Activated naive CD8-positive, alpha-beta T cell treated with anti-CD3 and anti-CD28 coated beads for 36 hours (primary cell): ENCODE measurements at regions not wholly inside any gene's neighbourhood (a gene's known extent, or its start where the extent isn't known, plus 50 kb on each side); places are given as distances from the start of the nearest gene placed in this dataset.

Experiments used
- DNase-seq: peaks from one replicate; pipeline ENCODE4 v3.0.0; 2021
- H3K27ac Mint-ChIP-seq: one replicate; pipeline ENCODE4 v1.8.0; 2022; ENCODE audit warnings: mild to moderate bottlenecking, moderate library complexity, mixed read lengths
- H3K27me3 Mint-ChIP-seq: one replicate; pipeline ENCODE4 v1.8.0; 2022; ENCODE audit warnings: mild to moderate bottlenecking, mixed read lengths
- H3K36me3 Mint-ChIP-seq: one replicate; pipeline ENCODE4 v1.8.0; 2021; ENCODE audit warnings: mild to moderate bottlenecking, mixed read lengths
- H3K4me1 Mint-ChIP-seq: one replicate; pipeline ENCODE4 v1.8.0; 2021; ENCODE audit warnings: mixed read lengths
- H3K4me3 Mint-ChIP-seq: one replicate; pipeline ENCODE4 v1.8.0; 2022; ENCODE audit warnings: mild to moderate bottlenecking, moderate library complexity, mixed read lengths
- H3K9me3 Mint-ChIP-seq: one replicate; pipeline ENCODE4 v1.8.0; 2022; ENCODE audit warnings: mixed read lengths

DNA sequence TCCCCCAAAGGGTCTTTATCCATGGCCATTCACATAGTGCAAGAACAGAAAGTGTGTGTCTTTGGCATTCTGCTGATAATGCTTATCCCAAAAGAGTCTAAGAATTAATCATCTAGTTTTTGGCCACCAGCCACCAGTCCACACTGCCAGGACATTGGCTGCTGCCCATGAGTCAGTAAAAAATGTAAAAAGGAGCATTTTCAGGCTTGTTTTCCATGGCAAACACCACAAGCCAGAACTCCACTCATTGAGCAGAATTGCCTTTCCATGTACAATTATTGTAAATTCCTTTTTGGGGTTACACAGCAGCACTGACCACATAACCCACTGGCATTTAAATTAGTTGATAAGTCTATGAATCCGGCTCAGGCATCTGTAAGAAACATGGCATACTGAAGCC, 89.2 kb upstream of the PRDX4 start:
- no peaks in the 10 kb centered on the region for H3K27me3 Mint-ChIP-seq
- H3K4me3 Mint-ChIP-seq: no peak overlapping the region
- no peaks in the 10 kb centered on the region for H3K4me1 Mint-ChIP-seq
- H3K36me3 Mint-ChIP-seq: no peaks in the 10 kb centered on the region
- no peak for DNase-seq
- no peak overlapping the region for H3K27ac Mint-ChIP-seq
- no peaks in the 10 kb centered on the region for H3K9me3 Mint-ChIP-seq

DNA sequence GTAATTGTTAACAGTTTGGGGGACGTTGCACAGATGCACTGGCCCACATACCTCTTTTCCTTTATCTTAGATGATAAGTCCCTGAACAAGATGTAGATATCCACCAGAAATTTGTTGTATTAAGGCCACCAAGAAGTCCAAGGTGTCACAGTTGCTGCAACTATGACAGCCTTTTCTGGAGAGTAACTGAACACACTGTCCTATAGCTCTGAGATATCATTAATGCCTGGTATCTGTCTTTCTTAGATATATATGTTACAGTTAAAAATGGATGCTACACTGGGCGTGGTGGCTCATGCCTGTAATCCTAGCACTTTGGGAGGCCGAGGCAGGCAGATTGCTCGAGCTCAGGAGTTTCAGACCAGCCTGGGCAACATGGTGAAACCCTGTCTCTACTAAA, 77.8 kb upstream of the PRDX4 start:
- no peak for DNase-seq
- Mint-ChIP-seq H3K27ac (no peak overlapping the region), H3K9me3 (no peaks in the 10 kb centered on the region), H3K27me3 (no peaks in the 10 kb centered on the region), H3K4me3 (no peak overlapping the region), H3K4me1 (no peaks in the 10 kb centered on the region), H3K36me3 (no peaks in the 10 kb centered on the region)

DNA sequence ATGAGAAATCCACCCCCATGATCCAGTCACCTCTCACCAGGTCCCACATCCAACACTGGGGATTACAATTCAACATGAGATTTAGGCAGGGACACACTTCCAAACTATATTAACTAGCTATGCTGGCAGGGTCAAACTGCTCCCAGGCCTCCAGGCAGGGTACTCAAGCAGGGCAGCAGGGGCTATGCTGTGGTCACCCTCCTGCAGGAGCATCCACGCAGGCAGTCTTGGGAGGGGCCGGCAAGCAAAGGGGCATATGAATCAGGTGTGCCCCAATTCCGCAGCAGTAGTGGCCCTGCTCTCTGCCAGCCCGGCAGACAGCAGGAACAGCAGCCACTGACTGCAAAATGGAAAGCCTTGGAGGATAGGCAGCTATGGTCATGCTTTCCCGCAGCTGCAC, 74.6 kb upstream of the PRDX4 start:
- Mint-ChIP-seq H3K9me3 (no peaks in the 10 kb centered on the region), H3K27ac (no peak overlapping the region), H3K4me1 (no peaks in the 10 kb centered on the region), H3K4me3 (no peak overlapping the region), H3K27me3 (no peaks in the 10 kb centered on the region), H3K36me3 (no peaks in the 10 kb centered on the region)
- no peak for DNase-seq

DNA sequence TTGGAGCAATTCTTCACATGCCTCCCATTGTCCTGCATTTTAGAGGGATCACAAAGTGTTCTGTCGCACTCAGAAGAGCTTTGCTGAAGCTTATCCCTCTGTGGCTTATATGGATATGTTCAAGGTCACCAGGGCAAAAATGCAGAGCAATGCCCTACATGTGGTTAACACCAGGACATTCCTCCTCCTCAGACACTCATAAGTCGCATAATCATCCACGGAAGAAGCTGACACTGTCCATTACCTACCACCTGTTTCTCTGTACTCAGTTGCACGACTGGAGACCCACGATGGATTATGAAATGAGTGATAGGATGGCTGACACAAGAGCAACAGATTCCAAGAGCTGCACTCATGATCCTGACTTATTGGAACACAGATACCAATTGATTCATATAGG, 68.7 kb upstream of the PRDX4 start:
- H3K9me3 Mint-ChIP-seq: no peaks in the 10 kb centered on the region
- no peaks in the 10 kb centered on the region for H3K36me3 Mint-ChIP-seq
- H3K27me3 Mint-ChIP-seq: no peaks in the 10 kb centered on the region

DNA sequence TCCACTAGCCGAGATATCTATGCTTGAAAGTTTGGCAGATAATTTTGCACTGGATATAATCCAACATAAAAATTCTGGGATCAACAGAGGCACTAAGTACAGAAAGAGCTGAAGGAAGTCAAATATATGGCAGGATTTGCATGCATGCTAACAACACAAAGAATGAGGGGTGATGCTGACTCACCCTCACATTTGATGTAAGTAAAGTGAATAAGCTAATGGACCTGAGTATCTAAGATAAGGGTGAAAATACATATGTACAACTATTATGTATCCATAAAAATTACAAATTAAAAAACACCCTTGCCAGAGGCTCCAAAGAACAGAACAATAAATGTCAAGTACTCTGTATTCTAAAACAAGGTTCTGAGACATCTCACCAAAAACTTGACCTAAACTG, 63.8 kb upstream of the PRDX4 start:
- Mint-ChIP-seq H3K27ac (no peak overlapping the region), H3K4me1 (no peaks in the 10 kb centered on the region), H3K4me3 (no peak overlapping the region), H3K27me3 (peaks cover 5% of the 10 kb centered on the region), H3K9me3 (no peaks in the 10 kb centered on the region), H3K36me3 (no peaks in the 10 kb centered on the region)
- no peak for DNase-seq

More for the DNA sequence above, 68.7 kb upstream of the PRDX4 start:
- Mint-ChIP-seq H3K4me3 (no peak overlapping the region), H3K4me1 (no peaks in the 10 kb centered on the region), H3K27ac (no peak overlapping the region)
- no peak for DNase-seq

DNA sequence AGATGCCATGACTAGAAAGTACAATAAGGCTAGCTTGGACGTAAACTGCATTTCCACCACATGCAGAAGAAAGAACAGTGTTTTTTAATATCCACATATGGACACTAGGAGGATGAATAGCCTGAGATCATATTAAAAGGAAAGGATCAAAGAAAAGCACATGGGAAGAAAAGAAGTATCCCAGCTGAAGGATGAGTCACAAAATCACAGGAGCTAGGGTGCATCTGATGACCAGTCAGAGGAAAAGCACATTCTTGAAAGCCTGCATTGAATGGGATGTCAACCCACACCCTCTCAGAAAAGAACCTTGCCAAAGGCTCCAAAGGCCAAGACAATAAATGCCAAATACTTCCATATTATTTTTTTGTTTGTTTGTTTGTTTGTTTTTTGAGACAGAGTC, 56.8 kb upstream of the PRDX4 start:
- no peaks in the 10 kb centered on the region for H3K9me3 Mint-ChIP-seq
- H3K4me1 Mint-ChIP-seq: no peaks in the 10 kb centered on the region

DNA sequence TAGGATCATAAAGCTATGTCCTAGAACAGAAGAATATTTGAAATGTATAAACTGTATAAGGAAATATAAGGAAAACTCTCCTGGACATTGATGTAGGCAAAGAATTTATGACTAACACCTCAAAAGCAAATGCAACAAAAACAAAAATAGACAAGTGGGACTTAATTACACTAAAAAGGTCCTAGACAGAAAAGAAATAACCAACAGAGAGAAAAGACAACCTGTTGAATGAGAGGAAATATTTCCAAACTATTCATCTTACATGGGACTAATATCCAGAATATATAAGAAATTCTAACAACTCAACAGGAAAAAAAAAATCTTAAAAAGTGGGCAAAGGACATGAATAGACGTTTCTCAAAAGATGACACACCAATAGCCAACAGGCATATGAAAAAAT, 54.4 kb upstream of the PRDX4 start:
- H3K27ac Mint-ChIP-seq: no peak overlapping the region
- no peak overlapping the region for H3K4me3 Mint-ChIP-seq
- no peaks in the 10 kb centered on the region for H3K4me1 Mint-ChIP-seq
- no peak for DNase-seq
- H3K36me3 Mint-ChIP-seq: no peaks in the 10 kb centered on the region
- no peaks in the 10 kb centered on the region for H3K27me3 Mint-ChIP-seq
- no peaks in the 10 kb centered on the region for H3K9me3 Mint-ChIP-seq

More for the DNA sequence above, 56.8 kb upstream of the PRDX4 start:
- no peak for DNase-seq
- no peaks in the 10 kb centered on the region for H3K36me3 Mint-ChIP-seq
- no peak overlapping the region for H3K4me3 Mint-ChIP-seq
- H3K27ac Mint-ChIP-seq: no peak overlapping the region
- H3K27me3 Mint-ChIP-seq: peaks cover 5% of the 10 kb centered on the region

DNA sequence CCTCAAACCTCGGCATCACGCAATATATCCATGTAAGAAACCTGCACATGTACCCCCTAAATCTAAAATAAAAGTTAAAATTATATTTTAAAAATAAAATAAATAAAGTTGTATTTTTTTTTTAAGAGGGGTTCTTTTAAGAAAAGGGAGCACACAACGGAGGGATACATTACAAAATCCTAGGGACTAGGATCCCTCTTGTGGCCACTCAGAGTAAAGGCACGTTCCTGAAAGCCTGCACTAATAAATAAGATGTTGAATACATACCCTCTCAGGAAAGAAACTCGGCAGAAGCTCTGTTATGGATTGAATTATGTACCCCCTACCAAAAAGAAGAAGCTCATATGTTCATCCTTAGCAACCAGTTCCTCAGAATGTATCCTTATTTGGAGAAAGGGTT, 50.9 kb upstream of the PRDX4 start:
- Mint-ChIP-seq H3K9me3 (no peaks in the 10 kb centered on the region), H3K4me1 (no peaks in the 10 kb centered on the region), H3K36me3 (no peaks in the 10 kb centered on the region), H3K27ac (no peak overlapping the region), H3K27me3 (no peaks in the 10 kb centered on the region), H3K4me3 (no peak overlapping the region)
- no peak for DNase-seq
